H9 (cell line): ENCODE measurements at regions not wholly inside any gene's neighbourhood (a gene's known extent, or its start where the extent isn't known, plus 50 kb on each side); places are given as distances from the start of the nearest gene placed in this dataset.

ENCODE experiments used
- DNase-seq: peaks from one replicate; pipeline ENCODE4 v3.0.0-alpha.2; 2017
- H2AFZ ChIP-seq: one replicate; pipeline ENCODE4 v1.6.1; 2013; ENCODE audit warnings: mild to moderate bottlenecking, low read length, control low read depth, moderate library complexity
- H2AK5ac ChIP-seq: 2 replicates; pipeline ENCODE4 v1.6.1; 2013; ENCODE audit warnings: low read length, control low read depth, mixed read lengths; ENCODE audit not compliant: insufficient read length
- H2BK120ac ChIP-seq: one replicate; pipeline ENCODE4 v1.6.1; 2013; ENCODE audit warnings: low read depth, mild to moderate bottlenecking, low read length, control low read depth, inconsistent platforms; ENCODE audit not compliant: poor library complexity, severe bottlenecking
- H2BK12ac ChIP-seq: 2 replicates; pipeline ENCODE4 v1.6.1; 2013; ENCODE audit warnings: low read length, control low read depth, mixed read lengths, low read depth; ENCODE audit not compliant: insufficient read length
- H2BK15ac ChIP-seq: 2 replicates; pipeline ENCODE4 v1.6.1; 2013; ENCODE audit warnings: low read depth, low read length, control low read depth
- H2BK20ac ChIP-seq: one replicate; pipeline ENCODE4 v1.6.1; 2013; ENCODE audit warnings: low read depth, mild to moderate bottlenecking, low read length, control low read depth, inconsistent platforms; ENCODE audit not compliant: poor library complexity, severe bottlenecking
- H2BK5ac ChIP-seq: 2 replicates; pipeline ENCODE4 v1.6.1; 2013; ENCODE audit warnings: low read length, control low read depth, mixed read lengths; ENCODE audit not compliant: insufficient read length
- H3K14ac ChIP-seq: 2 replicates; pipeline ENCODE4 v1.6.1; 2013; ENCODE audit warnings: low read length, control low read depth; ENCODE audit not compliant: insufficient read depth
- H3K18ac ChIP-seq: 2 replicates; pipeline ENCODE4 v1.6.1; 2013; ENCODE audit warnings: low read depth, mild to moderate bottlenecking, mixed read lengths, low read length, control low read depth; ENCODE audit not compliant: insufficient read length
- H3K23ac ChIP-seq: 2 replicates; pipeline ENCODE4 v1.6.1; 2013; ENCODE audit warnings: low read length, control low read depth, mixed read lengths, low read depth; ENCODE audit not compliant: insufficient read length
- H3K23me2 ChIP-seq: 2 replicates; pipeline ENCODE4 v1.6.1; 2013; ENCODE audit warnings: low read depth, mild to moderate bottlenecking, mixed read lengths, low read length, control low read depth; ENCODE audit not compliant: insufficient read length, poor library complexity, severe bottlenecking
- H3K27ac ChIP-seq: 2 replicates; pipeline ENCODE4 v1.5.1; 2013; ENCODE audit warnings: low read length, control low read depth, mixed read lengths, low read depth; ENCODE audit not compliant: insufficient read length
- H3K27me3 ChIP-seq: 2 replicates; pipeline ENCODE4 v1.6.1; 2013; ENCODE audit warnings: low read length, control low read depth, inconsistent platforms; ENCODE audit not compliant: insufficient read depth
- H3K4ac ChIP-seq: 2 replicates; pipeline ENCODE4 v1.6.1; 2013; ENCODE audit warnings: low read depth, mild to moderate bottlenecking, control low read depth, inconsistent platforms, low read length, moderate library complexity
- H3K4me1 ChIP-seq: 2 replicates; pipeline ENCODE4 v1.6.1; 2013; ENCODE audit warnings: low read length, control low read depth, inconsistent platforms; ENCODE audit not compliant: insufficient read depth
- H3K4me2 ChIP-seq: 2 replicates; pipeline ENCODE4 v1.6.1; 2013; ENCODE audit warnings: low read length, control low read depth, mixed read lengths; ENCODE audit not compliant: insufficient read length, insufficient read depth
- H3K56ac ChIP-seq: 2 replicates; pipeline ENCODE4 v1.6.1; 2013; ENCODE audit warnings: low read depth, mild to moderate bottlenecking, mixed read lengths, low read length, control low read depth; ENCODE audit not compliant: insufficient read length
- H3K79me1 ChIP-seq: 2 replicates; pipeline ENCODE4 v1.6.1; 2013; ENCODE audit warnings: low read depth, mild to moderate bottlenecking, moderate library complexity, low read length, control low read depth, inconsistent platforms; ENCODE audit not compliant: insufficient read depth, poor library complexity, severe bottlenecking
- H3K79me2 ChIP-seq: 2 replicates; pipeline ENCODE4 v1.6.1; 2013; ENCODE audit warnings: low read length, control low read depth, inconsistent platforms; ENCODE audit not compliant: insufficient read depth
- H3K9ac ChIP-seq: 2 replicates; pipeline ENCODE4 v1.6.1; 2013; ENCODE audit warnings: low read length, control low read depth, mixed read lengths; ENCODE audit not compliant: insufficient read length; ENCODE audit errors: extremely low read depth
- H3K9me3 ChIP-seq: one replicate; pipeline ENCODE4 v1.6.1; 2013; ENCODE audit warnings: low read depth, low read length, inconsistent platforms; ENCODE audit not compliant: control insufficient read depth
- H3T11ph ChIP-seq: one replicate; pipeline ENCODE4 v1.6.1; 2013; ENCODE audit warnings: mild to moderate bottlenecking, low read length, control low read depth, inconsistent platforms
- H4K20me1 ChIP-seq: one replicate; pipeline ENCODE4 v1.6.1; 2013; ENCODE audit not compliant: control insufficient read depth, insufficient read length, insufficient read depth
- H4K5ac ChIP-seq: 2 replicates; pipeline ENCODE4 v1.6.1; 2013; ENCODE audit warnings: low read depth, mild to moderate bottlenecking, mixed read lengths, low read length, control low read depth; ENCODE audit not compliant: insufficient read length
- H4K8ac ChIP-seq: replicated peaks from 2 replicates; pipeline ENCODE4 v1.6.1; 2013; ENCODE audit warnings: low read length, control low read depth, mixed read lengths, low read depth; ENCODE audit not compliant: insufficient read length
- H4K91ac ChIP-seq: 2 replicates; pipeline ENCODE4 v1.6.1; 2013; ENCODE audit warnings: low read depth, mild to moderate bottlenecking, moderate library complexity, mixed read lengths, low read length, control low read depth; ENCODE audit not compliant: insufficient read length
- H3K27ac Mint-ChIP-seq, 3 experiments: 2 replicates in 2 of 3; 3 replicates in 1 of 3; pipeline ENCODE4 v1.8.0; 2020 to 2021; ENCODE audit warnings: mixed read lengths in 3 of 3, mild to moderate bottlenecking in 1 of 3, moderate library complexity in 1 of 3
- H3K27me3 Mint-ChIP-seq: 2 replicates; pipeline ENCODE4 v1.8.0; 2021; ENCODE audit warnings: low read depth, mild to moderate bottlenecking, moderate library complexity, mixed read lengths
- H3K36me3 Mint-ChIP-seq, 3 experiments: 2 replicates in 2 of 3; 3 replicates in 1 of 3; pipeline ENCODE4 v1.8.0; 2020 to 2021; ENCODE audit warnings: low read depth in 3 of 3, mixed read lengths in 3 of 3; ENCODE audit not compliant: insufficient read depth in 1 of 3
- H3K4me1 Mint-ChIP-seq, 2 experiments: 2 replicates each; pipeline ENCODE4 v1.8.0; 2020; ENCODE audit warnings: mixed read lengths in 2 of 2
- H3K4me3 Mint-ChIP-seq, 2 experiments: 2 replicates in 1 of 2; 3 replicates in 1 of 2; pipeline ENCODE4 v1.8.0; 2020 to 2021; ENCODE audit warnings: mild to moderate bottlenecking in 2 of 2, mixed read lengths in 2 of 2, moderate library complexity in 1 of 2
- H3K9me3 Mint-ChIP-seq, 2 experiments: 2 replicates in 1 of 2; 3 replicates in 1 of 2; pipeline ENCODE4 v1.8.0; 2020; ENCODE audit warnings: mild to moderate bottlenecking in 2 of 2, mixed read lengths in 2 of 2, moderate library complexity in 1 of 2
- WGBS: extraction: QIAGEN DNeasy Blood & Tissue Kit; methylation state at CpG from one replicate; pipeline ENCODE4 v1.1.7; 2013; ENCODE audit warnings: missing lambda C conversion rate, low lambda C conversion rate, mixed read lengths; ENCODE audit not compliant: insufficient read length; ENCODE audit errors: extremely low coverage; 5-methylcytosine and 5-hydroxymethylcytosine counted together
- TF ChIP-seq, protein P1 (sequence below): fragments of 200-600 bp; sonication (generic); conservative IDR thresholded peaks from 3 replicates; pipeline ENCODE4 v1.8.0; 2021; ENCODE audit warnings: antibody characterized with exemption, mild to moderate bottlenecking

DNA sequence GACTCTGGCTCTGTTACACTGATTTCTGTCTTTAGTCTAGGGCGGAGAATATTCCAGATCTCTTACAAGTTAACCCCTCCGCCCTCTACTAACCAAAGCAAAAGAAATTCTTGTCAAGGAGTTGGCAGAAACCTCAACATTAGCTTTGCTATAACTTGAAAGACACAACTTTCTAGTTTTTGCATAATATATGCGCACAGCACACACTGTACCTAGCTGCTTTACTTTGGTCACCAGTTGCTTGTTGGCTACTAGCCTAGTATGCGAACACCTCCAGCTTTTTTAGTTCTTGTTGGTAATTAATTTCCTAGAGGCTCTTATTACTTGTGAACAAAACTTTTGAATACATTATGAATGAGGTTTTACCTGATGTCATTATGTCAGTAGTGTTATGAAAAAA, 348.8 kb upstream of the C2CD4B start:
- Histone ChIP-seq H3K23me2 (no peaks in the 10 kb centered on the region), H3K79me2 (no peaks in the 10 kb centered on the region), H3K56ac (no peak overlapping the region), H2BK12ac (no peak overlapping the region), H3K9me3 (no peaks in the 10 kb centered on the region), H2BK20ac (no peak overlapping the region), H4K91ac (no peak overlapping the region), H4K8ac (no peak overlapping the region), H2BK120ac (no peak overlapping the region), H3K27me3 (no peaks in the 10 kb centered on the region), H3K9ac (no peak overlapping the region), H3K4me1 (no peaks in the 10 kb centered on the region), H3K18ac (no peak overlapping the region), H3K4ac (no peak overlapping the region), H3K27ac (no peak overlapping the region), H3K4me2 (no peak overlapping the region), H3K23ac (no peak overlapping the region), H3K79me1 (no peaks in the 10 kb centered on the region), H4K5ac (no peak overlapping the region), H2BK15ac (no peak overlapping the region), H3K14ac (no peak overlapping the region), H3T11ph (no peak overlapping the region), H2BK5ac (no peak overlapping the region), H4K20me1 (no peaks in the 10 kb centered on the region), H2AK5ac (no peak overlapping the region), H2AFZ (no peak overlapping the region)
- no peak overlapping the region for H3K4me3 Mint-ChIP-seq
- H3K27ac Mint-ChIP-seq = no peak overlapping the region
- DNase-seq = no peak
- peaks cover 16 to 32% of the 10 kb centered on the region in 2 experiments for H3K4me1 Mint-ChIP-seq
- no peaks in the 10 kb centered on the region for H3K27me3 Mint-ChIP-seq
- WGBS = no CpG with 5 or more reads among the region's 4 CpGs
- H3K36me3 Mint-ChIP-seq = no peaks in the 10 kb centered on the region
- no peaks in the 10 kb centered on the region for H3K9me3 Mint-ChIP-seq
- TF ChIP-seq, protein P1, sequence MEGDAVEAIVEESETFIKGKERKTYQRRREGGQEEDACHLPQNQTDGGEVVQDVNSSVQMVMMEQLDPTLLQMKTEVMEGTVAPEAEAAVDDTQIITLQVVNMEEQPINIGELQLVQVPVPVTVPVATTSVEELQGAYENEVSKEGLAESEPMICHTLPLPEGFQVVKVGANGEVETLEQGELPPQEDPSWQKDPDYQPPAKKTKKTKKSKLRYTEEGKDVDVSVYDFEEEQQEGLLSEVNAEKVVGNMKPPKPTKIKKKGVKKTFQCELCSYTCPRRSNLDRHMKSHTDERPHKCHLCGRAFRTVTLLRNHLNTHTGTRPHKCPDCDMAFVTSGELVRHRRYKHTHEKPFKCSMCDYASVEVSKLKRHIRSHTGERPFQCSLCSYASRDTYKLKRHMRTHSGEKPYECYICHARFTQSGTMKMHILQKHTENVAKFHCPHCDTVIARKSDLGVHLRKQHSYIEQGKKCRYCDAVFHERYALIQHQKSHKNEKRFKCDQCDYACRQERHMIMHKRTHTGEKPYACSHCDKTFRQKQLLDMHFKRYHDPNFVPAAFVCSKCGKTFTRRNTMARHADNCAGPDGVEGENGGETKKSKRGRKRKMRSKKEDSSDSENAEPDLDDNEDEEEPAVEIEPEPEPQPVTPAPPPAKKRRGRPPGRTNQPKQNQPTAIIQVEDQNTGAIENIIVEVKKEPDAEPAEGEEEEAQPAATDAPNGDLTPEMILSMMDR = no peak
